ENCODE measurements at regions not wholly inside any gene's neighbourhood (a gene's known extent, or its start where the extent isn't known, plus 50 kb on each side); places are given as distances from the start of the nearest gene placed in this dataset.

- TF ChIP-seq POLR2A (IDR thresholded peaks at IDR 0.05) = no peak
- no peak for TF ChIP-seq CTCF (IDR thresholded peaks at IDR 0.05)
- no peak for TF ChIP-seq POLR2AphosphoS5 (IDR thresholded peaks at IDR 0.05)
Observed at GRCh38 chr19:28313633-28314032, 899.3 kb downstream of the UQCRFS1 start.

Data from sigmoid colon (tissue), 4 donors.